Epithelial cell of prostate (primary cell): ENCODE measurements at regions not wholly inside any gene's neighbourhood (a gene's known extent, or its start where the extent isn't known, plus 50 kb on each side); places are given as distances from the start of the nearest gene placed in this dataset.

Experiments used
- DNase-seq: peaks from one replicate; pipeline ENCODE4 v3.0.0-alpha.2; 2011; ENCODE audit warnings: low read depth, low spot score
- H3K27ac ChIP-seq: fragments of 450-650 bp; 2 replicates; pipeline ENCODE4 v1.5.1; 2017; ENCODE audit warnings: mild to moderate bottlenecking

DNA sequence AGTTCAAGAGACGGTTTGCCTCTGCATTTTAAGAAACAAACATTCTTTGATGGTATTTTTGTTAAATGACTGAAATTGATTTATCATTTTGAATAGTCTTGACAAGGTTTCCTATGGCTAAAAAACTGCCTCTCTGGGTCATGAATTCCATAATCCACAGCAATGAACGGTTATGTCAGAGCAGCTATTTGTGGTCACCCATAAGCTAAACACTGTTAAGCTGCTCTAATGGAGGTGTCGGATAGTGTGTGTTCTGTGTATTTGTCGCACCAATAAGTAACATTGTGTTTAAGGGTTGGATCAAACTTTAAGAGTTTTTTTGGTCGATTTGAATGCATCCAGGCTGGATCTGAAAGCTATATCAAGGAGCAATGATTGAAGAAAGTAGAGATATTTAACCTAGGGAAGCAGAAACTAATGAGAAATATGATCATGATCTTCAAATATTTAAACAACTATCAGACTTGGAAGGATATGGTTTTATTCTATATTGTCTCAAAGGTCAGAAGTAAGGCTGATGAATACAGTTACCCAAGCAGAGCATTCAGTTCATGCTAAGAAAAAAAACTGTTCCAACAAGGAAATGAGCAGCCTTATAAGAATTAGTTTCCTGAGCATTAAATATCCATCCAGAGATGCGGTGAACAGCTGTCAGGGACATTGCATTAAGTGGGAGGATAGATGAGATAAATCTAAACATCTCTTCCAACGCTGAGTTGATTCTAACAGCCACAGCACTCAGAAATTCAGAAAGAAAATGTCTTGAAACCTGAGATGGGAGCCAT, 232.3 kb upstream of the RPS6KA3 start:
- no peak overlapping the region for H3K27ac ChIP-seq
- no peak for DNase-seq

DNA sequence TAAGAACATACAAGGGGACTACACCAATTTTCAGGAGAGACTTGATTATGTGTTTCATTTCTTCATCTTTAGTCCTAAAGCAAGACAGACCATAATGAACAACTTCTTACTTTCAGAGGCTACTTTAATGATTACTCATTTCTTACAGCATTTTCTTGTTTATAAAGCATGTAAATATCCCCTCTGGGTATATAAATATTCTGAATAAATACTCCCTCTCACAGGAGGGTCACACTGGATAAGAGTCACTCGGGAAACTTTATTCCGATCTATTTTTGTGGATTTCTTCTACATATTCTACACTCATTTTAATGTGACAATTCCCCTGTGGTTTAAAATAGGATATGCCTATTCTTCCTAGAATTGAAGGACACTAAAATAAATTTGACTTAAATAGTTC, 228.9 kb upstream of the RPS6KA3 start:
- H3K27ac ChIP-seq = no peak overlapping the region
- DNase-seq = no peak

DNA sequence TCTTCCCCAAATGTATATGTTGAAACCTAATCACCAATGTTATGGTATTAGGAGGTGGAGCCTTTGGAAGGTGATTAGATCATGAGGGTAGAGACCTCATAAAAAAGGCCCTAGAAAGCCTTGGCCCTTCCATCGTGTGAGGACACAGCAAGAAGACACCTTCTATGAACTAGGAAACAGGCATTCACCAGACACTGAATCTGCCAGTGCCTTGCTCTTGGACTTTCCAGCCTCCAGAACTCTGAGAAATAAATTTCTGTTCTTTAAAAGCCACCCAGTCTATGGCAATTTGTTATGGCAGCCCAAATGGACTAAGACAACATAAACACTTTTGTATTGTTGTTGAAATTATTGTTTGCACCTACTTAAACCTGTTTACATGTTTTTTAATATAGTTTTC, 221.8 kb upstream of the RPS6KA3 start:
- no peak overlapping the region for H3K27ac ChIP-seq
- DNase-seq = no peak

DNA sequence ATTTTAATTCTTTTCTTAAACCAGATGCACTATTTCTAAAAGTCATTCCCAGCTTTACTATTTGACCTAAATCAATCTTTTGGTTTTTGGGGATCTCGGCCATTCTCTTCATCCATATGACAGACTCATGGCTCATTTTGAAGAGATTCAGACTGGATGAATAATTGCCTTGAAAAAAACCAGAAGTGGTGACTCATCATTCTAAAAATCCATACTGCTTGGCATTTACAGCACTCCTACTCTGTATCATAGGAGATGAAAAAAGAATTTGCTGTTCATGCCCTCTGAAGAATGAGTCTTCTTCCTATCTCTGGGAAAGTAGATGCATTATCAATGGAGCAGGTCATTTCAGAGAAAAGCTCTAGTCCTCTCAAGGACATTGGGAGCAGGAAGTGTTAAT, 220.5 kb upstream of the RPS6KA3 start:
- DNase-seq = peak; percentile 3
- no peak overlapping the region for H3K27ac ChIP-seq

DNA sequence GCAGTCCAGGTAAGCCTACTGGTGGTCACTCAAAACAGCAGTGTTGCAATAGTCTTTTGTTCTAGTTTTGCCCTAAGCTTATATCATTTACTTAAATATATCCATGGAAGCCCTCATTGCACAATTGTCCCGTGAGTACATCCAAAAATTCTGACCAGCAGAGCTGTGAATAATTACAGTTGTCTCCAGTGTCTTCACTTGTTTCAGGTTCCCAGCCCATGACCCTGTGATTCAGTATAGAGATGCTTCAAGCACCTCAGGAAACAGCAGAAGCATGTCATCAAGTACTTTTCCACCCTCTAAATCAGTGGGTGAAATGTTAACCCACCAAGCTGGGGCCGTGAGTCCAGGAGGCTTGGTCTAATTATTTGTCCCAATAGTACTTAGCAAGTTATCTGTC, 214.9 kb upstream of the RPS6KA3 start:
- no peak for DNase-seq
- no peak overlapping the region for H3K27ac ChIP-seq

DNA sequence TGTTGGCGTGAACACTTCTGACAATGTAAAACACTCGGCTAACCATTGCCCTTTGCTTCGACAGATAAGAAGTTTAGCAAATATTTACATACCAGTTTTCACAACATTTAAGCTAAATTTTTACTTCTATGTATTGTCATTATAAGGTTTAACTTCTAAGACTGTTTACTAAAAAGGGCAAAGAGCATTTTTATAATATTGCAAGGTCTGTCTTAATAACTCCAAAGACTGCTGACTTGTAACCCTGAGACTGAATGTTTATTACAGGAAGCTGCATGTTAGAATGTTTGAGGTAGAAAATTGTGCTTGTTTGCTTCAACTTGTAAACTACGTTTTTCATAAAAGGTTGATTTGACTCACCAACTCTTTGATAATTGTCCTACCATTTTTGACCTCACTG, 213.2 kb upstream of the RPS6KA3 start:
- no peak overlapping the region for H3K27ac ChIP-seq
- DNase-seq = no peak

DNA sequence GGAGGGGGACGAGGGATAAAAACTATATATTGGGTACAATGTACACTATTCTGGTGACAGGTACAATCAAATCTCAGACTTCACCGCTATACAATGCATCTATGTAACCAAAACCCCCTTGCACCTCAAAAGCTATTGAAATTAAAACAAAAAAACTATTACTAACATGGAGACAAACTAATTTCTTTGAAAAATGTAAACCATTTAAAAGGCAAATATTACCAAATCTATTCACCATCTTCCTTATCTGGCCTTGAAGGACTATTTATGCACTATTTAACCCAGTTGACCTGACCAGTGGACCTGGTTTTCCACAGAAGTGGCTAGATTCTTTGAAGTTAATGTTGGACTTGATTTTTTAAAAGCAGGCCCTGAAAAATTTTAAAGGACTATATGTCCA, 212.3 kb upstream of the RPS6KA3 start:
- no peak overlapping the region for H3K27ac ChIP-seq
- no peak for DNase-seq

DNA sequence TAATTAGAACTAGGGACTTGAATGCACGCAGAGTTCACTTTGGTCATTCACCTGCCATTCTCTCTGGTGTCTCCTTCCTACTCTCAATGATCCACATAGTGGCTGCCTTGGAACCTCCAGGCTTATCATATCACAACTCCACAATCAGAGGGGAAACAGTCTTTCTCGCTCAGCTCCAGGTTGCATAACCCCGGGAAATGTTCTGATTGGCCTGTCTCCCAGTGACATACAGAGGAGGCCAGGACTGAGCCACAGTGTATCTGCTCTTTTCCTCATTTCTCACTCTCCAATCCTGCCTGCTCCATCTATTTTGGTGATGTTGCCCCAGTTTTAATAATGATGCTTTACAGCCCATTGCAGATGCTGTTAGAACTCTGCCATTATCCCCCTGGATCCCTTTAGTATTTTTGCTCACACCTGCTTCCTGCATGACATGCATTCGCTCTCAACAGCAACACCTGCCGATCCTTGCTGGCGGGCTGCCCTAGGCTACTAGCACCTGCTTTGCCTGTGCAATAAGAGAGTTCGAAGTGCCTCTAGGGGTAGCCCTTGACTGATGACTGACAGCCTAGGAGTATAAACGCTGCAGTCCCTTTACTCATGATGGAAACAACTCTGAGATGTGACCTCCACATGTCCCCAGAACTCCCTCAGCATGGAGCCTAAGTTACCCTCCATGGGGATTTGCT, 211.3 kb upstream of the RPS6KA3 start:
- no peak overlapping the region for H3K27ac ChIP-seq
- DNase-seq = no peak

DNA sequence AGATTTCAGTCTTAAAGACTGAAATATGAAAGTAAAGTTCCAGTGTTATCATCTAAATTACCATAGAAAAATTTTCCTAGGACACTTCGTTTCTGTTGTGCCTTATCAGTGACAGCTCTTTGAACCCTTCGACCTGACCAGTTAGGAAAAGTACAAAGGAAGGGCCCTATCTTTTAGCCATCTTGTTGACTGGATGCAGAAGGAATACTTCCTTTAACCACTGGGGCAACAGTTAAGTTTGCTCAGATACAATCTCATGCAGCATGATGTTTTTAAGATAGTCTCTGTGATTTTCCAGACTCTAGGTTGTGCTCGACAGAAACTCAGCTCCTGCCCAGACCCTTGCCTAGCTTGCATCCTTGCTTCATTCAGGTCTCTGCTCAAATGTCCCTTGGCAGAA, 210.5 kb upstream of the RPS6KA3 start:
- DNase-seq = no peak
- H3K27ac ChIP-seq = no peak overlapping the region

DNA sequence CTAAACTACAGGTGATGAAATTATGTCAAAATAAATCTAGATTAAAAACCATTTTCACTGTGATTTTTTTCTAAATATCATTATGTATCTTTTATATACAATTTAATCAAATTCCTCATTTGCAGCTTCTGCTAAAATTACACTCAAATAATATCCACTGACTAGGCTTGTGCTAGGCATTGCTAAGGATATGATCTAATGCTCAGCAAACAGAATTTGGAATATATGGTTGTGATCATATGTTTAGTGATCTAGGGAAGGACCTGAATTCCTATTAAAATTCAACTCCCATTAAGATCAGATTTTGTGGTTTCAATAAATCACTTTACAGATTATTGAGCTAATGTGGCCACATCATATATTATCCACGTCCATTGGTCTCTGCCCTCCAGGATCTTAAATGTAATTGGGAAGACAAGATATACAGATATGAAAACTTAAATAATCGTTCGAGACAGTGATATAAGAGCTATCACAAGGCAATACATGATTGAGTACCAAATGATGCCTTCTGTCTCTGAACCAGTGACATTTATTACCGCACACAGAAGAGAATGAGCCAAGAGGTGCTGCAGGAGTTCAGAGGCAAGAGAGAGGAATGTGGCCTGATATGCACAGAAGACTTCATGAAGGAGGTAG, 206.0 kb upstream of the RPS6KA3 start:
- DNase-seq = no peak
- H3K27ac ChIP-seq = no peak overlapping the region

DNA sequence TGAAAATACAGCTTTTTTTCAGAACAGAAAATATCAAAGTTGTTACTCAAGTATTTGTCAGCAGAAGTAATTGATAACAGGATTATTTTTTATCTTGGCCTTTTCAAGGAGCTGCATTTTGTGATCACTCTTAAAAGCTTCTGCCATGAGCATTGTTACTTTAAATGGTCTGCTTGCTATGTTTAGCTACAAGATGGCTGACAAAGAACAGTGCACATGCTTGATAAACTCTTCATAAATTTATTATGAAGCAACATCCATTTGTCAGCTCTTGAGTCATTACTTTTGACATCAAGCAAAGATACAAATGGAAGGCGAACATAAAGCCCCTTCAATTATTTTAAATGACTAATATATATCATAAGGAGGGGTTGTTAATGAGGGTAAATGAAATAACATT, 205.4 kb upstream of the RPS6KA3 start:
- no peak overlapping the region for H3K27ac ChIP-seq
- DNase-seq = no peak

DNA sequence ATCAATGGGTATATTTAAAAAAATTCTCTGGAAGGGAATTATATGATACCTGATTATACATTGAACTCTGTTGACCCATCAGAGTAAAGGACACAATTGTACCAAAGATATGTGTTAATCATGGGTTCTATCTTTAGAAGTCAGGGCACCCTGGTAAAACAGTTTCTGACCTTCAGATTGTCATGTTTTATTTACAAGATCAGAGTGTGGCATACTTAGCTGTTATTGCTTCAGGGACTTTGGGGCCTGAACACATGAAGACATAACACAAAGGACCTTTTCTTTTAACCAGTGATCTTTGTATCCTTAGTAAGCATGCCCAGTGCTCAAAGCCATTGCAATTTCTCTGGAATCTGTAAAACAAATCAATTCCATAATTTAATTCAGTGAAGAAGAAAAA, 204.8 kb upstream of the RPS6KA3 start:
- no peak overlapping the region for H3K27ac ChIP-seq
- DNase-seq = no peak

DNA sequence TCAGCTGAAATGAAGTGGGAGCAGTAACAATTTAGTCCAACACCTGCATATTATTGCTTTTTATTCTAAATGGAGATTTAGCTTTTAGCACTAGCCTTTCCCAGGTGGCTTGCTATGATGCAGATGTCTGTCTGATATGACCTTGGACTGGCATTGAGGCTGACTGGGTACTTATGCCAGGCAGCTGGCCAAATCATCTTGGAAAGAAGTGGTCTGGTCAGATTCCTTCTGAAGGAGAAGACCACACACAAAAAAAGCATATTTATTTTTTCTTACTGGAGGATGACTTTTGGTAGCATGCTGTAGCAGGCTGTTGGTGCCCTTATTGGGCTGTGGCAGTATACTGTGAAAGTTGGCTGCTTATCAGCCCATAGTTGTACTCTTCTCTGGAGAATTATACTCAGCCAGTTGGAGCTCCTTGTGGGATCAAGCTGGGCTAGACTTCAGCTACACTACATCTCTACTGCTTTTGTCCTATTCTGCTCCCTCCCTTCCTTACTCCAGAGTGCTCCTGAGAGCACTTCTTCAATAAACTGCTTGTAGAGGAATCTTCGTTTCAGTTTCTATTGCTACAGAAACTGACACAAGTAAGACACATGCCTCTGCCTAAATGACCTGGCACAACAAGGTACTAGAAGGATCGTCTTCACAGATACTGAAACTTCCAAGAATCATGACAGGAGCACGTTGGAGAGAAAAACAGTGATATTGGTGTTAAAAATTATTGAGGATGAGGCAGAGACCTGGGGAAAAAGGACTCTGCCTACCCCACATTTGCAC, 196.8 kb upstream of the RPS6KA3 start:
- DNase-seq = no peak
- H3K27ac ChIP-seq = no peak overlapping the region

DNA sequence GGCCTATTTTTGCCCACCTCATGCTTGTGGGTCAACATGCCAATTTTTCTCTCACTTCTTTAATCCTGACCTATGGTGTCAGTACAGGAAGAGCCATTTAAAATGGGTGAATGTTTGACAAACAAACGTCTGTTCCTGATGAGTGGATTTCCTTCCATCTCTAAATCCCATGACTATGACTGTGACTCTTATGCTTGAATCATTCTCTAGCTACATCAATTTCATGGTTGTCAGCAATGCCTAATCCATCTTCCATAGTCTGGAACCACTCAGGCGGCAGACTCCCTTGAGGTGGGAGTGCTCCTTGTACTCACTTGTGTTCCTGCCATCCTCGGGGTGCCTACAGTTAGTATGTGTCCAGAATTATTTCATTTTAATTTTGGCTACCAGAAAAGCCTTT, 194.9 kb upstream of the RPS6KA3 start:
- DNase-seq = peak; percentile 3
- H3K27ac ChIP-seq = no peak overlapping the region

DNA sequence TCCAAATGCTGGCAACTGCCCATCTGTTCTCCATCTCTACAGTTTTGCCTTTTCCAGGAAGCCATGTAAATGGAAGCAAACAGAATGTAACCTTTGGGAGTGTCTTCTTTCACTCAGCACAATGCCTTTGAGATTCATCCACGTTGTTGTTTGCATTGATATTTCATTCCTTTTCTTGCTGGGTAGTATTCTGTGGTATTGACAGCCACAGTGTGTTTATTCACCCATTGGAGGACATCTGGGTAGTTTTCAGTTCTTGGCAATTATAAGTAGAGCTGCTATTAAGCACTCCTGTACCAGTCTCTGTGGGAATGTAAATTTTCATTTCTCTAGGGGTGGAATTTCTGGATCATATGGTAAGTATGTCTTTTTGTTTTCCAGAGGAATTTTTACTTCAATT, 194.3 kb upstream of the RPS6KA3 start:
- no peak overlapping the region for H3K27ac ChIP-seq
- no peak for DNase-seq

DNA sequence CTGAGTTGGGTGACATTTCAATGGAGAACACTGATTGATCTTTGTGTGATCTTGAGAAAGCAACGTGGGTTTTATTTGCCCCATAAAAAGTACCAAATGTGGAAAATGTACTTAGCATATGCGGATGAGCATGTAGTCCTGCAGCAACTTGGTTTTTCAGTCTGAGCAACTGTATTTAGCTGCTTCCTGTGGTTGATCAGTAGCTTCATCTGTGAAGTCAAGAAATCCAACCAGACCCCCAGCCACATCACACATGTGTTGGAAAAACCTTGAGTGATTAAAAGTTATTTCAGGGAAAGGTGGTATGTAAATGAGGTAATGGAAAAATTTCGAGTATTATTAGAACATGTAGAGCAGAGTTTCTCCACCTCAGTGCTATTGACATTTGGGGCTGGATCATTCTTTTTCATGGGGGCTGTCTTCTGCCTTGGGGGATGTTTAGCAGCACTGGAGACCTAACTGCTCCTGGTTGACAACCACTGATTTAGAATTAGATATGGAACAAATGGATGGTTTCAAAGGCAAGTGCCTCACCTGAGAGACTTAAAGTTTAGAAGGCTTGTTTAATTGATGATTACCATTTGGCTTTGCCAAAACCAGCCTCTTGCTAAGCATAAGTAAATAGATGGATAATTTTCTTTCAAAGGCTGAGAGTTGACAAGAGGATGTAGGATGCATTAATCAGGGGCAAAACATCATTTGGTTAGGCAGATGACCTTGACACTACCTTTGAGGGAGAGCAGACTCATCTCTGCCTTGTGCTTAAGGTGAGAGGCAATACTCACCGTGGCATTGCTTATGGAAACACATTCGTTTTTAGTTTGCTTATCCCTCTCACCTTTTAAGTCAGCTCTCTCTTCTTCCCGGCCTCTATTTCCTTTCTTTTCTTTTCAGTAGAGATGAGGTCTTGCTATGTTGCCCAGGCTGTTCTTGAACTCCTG, 193.0 kb upstream of the RPS6KA3 start:
- H3K27ac ChIP-seq = no peak overlapping the region
- no peak for DNase-seq

DNA sequence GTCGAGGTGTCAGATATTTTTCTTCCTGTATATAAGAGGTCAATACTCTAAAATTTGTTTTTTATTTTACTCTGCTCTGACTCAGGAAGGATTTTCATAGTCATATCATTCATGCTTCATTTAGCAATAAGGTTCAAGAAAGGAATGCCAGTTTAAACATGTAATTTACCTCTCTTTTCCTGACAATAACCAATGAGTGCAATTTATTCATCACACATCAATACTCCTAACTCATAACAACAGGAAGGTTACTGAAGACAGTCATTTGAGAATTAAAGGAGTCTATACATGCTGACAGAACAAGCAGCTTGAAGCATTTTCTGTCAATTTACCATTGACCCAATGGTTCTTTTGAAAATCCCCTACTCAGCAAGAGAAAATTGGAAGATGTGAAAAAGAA, 190.3 kb upstream of the RPS6KA3 start:
- H3K27ac ChIP-seq = no peak overlapping the region
- no peak for DNase-seq

DNA sequence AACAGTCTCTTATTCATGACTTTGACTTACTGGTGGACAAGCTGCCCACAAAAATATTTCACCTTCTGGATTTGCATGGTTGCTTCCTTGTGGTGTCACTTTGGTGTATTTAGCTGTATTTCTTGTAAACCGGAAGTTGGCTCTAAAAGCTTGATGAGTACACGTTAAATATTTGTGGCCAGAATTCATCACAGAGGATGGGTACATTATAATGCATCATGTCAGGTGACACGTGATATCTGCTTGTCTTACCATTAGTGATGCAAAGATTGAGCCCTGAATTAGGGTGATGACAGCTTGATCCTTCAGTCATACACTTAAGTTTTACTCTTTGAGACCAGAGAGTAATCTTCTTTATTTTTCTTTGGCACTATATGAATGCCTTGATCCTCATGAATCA, 188.3 kb upstream of the RPS6KA3 start:
- H3K27ac ChIP-seq = no peak overlapping the region
- no peak for DNase-seq

DNA sequence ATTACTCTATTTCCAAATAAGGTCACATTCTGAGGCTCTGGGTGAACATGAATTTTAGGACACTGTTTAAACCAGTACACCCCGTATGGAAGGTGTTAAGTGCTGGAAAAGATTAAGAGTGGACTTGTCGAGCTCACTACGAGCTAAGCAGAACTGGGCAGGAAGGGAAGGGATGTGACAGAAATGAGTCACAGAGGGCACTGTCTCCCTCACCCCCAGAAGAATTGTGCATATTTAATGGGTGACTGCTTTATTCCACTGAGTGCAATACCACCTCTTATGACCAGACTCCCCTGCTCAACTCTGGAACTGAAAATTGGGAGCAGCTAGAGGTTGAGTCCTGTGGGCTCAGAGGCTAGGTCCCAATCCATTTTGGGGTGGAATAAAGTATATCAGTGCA, 187.4 kb upstream of the RPS6KA3 start:
- no peak overlapping the region for H3K27ac ChIP-seq
- DNase-seq = no peak

DNA sequence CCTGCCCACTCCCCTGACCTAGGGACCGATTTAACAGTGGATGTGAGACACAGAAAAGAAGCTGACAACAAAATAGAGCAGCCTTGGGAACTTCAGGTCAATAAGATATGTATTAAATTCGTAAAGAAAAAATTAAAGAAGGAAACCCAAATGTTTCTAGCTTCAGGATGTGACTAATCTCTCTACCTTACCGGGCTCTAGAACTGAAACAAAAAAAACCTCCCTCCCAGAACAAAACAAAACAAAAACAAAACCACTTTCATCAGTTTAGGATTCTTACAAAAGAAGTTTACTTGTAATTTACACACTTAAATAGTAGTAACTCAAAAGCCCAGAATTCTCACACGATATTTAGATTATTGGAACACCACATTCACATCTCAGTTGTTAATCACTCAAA, 185.8 kb upstream of the RPS6KA3 start:
- H3K27ac ChIP-seq = no peak overlapping the region
- DNase-seq = no peak
